SK-N-SH treated with all-trans-retinoic acid at 6 μM for 48 hours (cell line): ENCODE measurements at regions not wholly inside any gene's neighbourhood (a gene's known extent, or its start where the extent isn't known, plus 50 kb on each side); places are given as distances from the start of the nearest gene placed in this dataset.

Source experiments
- SNAI2 ChIP-seq: fragments of 250-450 bp; sonication (Bioruptor Pico); IDR thresholded peaks from 2 replicates; pipeline ENCODE4 v1.5.0; 2020; ENCODE audit warnings: mild to moderate bottlenecking, moderate library complexity
- TOX ChIP-seq: fragments of 250-450 bp; sonication (Bioruptor Pico); IDR thresholded peaks from 2 replicates; pipeline ENCODE4 v1.8.0; 2021; ENCODE audit warnings: mild to moderate bottlenecking, moderate library complexity, borderline replicate concordance
- ZFP30 ChIP-seq: fragments of 450-650 bp; formaldehyde crosslinking; IDR thresholded peaks from 2 replicates; pipeline ENCODE4 v1.5.0; 2022; ENCODE audit warnings: mild to moderate bottlenecking, moderate library complexity

- no peak for TF ChIP-seq ZFP30 (CRISPR knock-in tag)
- TF ChIP-seq SNAI2 (CRISPR knock-in tag): no peak
- no peak for TF ChIP-seq TOX (CRISPR knock-in tag)
Measured at GRCh38 chrX:44071070-44071645, 98.0 kb upstream of the NDP start.
